ENCODE measurements at regions not wholly inside any gene's neighbourhood (a gene's known extent, or its start where the extent isn't known, plus 50 kb on each side); places are given as distances from the start of the nearest gene placed in this dataset.
"Not testable (repeated sequence)": the region's sequence is repeated elsewhere in the genome, so short reads cannot be mapped to it uniquely, and the experiment has no call there.

- no peak for DNase-seq
Observed at GRCh38 chr13:61592489-61592888, 176.8 kb upstream of the PCDH20 start.

GRCh38 chr13:61575973-61576372, 160.3 kb upstream of the PCDH20 start:
- no peak for DNase-seq

- DNase-seq, result no peak
Observed at GRCh38 chr13:61563645-61564044, 148.0 kb upstream of the PCDH20 start.

GRCh38 chr13:61546911-61547310, 131.3 kb upstream of the PCDH20 start:
- DNase-seq, result no peak

GRCh38 chr13:61546413-61546812, 130.8 kb upstream of the PCDH20 start:
- DNase-seq, result no peak

GRCh38 chr13:61536433-61536832, 120.8 kb upstream of the PCDH20 start:
- DNase-seq, result no peak

- DNase-seq, result no peak
Observed at GRCh38 chr13:61531383-61532065, 115.9 kb upstream of the PCDH20 start.

- DNase-seq, result not testable (repeated sequence)
Observed at GRCh38 chr13:61519214-61519613, 103.6 kb upstream of the PCDH20 start.

GRCh38 chr13:61508936-61509335, 93.3 kb upstream of the PCDH20 start:
- no peak for DNase-seq

- DNase-seq, result no peak
Observed at GRCh38 chr13:61500176-61500575, 84.5 kb upstream of the PCDH20 start.

- no peak for DNase-seq
Observed at GRCh38 chr13:61495648-61496047, 80.0 kb upstream of the PCDH20 start.

- not testable (repeated sequence) for DNase-seq
Observed at GRCh38 chr13:61493556-61493955, 77.9 kb upstream of the PCDH20 start.

GRCh38 chr13:61486496-61486895, 70.8 kb upstream of the PCDH20 start:
- no peak for DNase-seq

- no peak for DNase-seq
Observed at GRCh38 chr13:61485128-61485765, 69.6 kb upstream of the PCDH20 start.

GRCh38 chr13:61477619-61478018, 62.0 kb upstream of the PCDH20 start:
- DNase-seq, result no peak

GRCh38 chr13:61470786-61471185, 55.1 kb upstream of the PCDH20 start:
- no peak for DNase-seq

- no peak for DNase-seq
Observed at GRCh38 chr13:61466280-61466679, 50.6 kb upstream of the PCDH20 start.
